HepG2 (cell line): ENCODE measurements at regions not wholly inside any gene's neighbourhood (a gene's known extent, or its start where the extent isn't known, plus 50 kb on each side); places are given as distances from the start of the nearest gene placed in this dataset.
A peak's percentile ranks its signal among the peaks of the same experiment; 100 is the strongest.

Experiments used
- BCL6 ChIP-seq: IDR thresholded peaks from 2 replicates; pipeline ENCODE4 v1.6.1; 2016; ENCODE audit warnings: missing genetic modification reagents, missing compliant biosample characterization
- BRF2 ChIP-seq: sonication (generic); formaldehyde crosslinking; IDR thresholded peaks from 2 replicates; pipeline ENCODE4 v1.8.1; 2022; ENCODE audit warnings: mild to moderate bottlenecking, missing genetic modification reagents
- ELF3 ChIP-seq: IDR thresholded peaks from 2 replicates; pipeline ENCODE4 v1.6.1; 2016; ENCODE audit warnings: missing genetic modification reagents, missing compliant biosample characterization
- MLXIP ChIP-seq: sonication (generic); formaldehyde crosslinking; IDR thresholded peaks from 2 replicates; pipeline ENCODE4 v1.9.0; 2021; ENCODE audit warnings: missing genetic modification reagents, borderline replicate concordance
- NFE2L2 ChIP-seq: fragments of 150-350 bp; IDR thresholded peaks from 2 replicates; pipeline ENCODE4 v1.6.1; 2014; ENCODE audit warnings: low read length
- PCBP2 ChIP-seq: fragments of 200-400 bp; formaldehyde crosslinking; optimal IDR thresholded peaks from 2 replicates; pipeline ENCODE3; 2018; ENCODE audit warnings: low read length, low read depth; ENCODE audit not compliant: poor library complexity, severe bottlenecking
- PLSCR1 ChIP-seq: sonication (generic); formaldehyde crosslinking; IDR thresholded peaks from 2 replicates; pipeline ENCODE4 v1.5.0; 2020; ENCODE audit warnings: missing genetic modification reagents, mild to moderate bottlenecking, borderline replicate concordance
- PREB ChIP-seq: sonication (generic); formaldehyde crosslinking; IDR thresholded peaks from 2 replicates; pipeline ENCODE4 v1.4.0; 2020; ENCODE audit warnings: missing genetic modification reagents
- SMAD9 ChIP-seq: sonication (generic); formaldehyde crosslinking; IDR thresholded peaks from 2 replicates; pipeline ENCODE4 v1.5.1; 2020; ENCODE audit warnings: mild to moderate bottlenecking, missing genetic modification reagents
- SSRP1 ChIP-seq: IDR thresholded peaks from 2 replicates; pipeline ENCODE4 v1.6.1; 2016; ENCODE audit warnings: control low read depth
- TAF15 ChIP-seq: fragments of 200-400 bp; formaldehyde crosslinking; IDR thresholded peaks from one replicate; pipeline ENCODE4 v1.6.1; 2018; ENCODE audit warnings: mild to moderate bottlenecking, low read depth, low read length; ENCODE audit not compliant: poor library complexity, severe bottlenecking
- USF2 ChIP-seq, 2 experiments: sonication (generic) in 1 of 2; formaldehyde crosslinking in 1 of 2; IDR thresholded peaks; 2 replicates each; pipeline versions ENCODE4 v1.5.1 to v1.6.1; 2011 to 2020; ENCODE audit warnings: borderline replicate concordance in 1 of 2, low read depth in 1 of 2, low read length in 1 of 2, mild to moderate bottlenecking in 1 of 2, missing genetic modification reagents in 1 of 2, moderate library complexity in 1 of 2
- ZC3H4 ChIP-seq: sonication (generic); formaldehyde crosslinking; IDR thresholded peaks from 2 replicates; pipeline ENCODE4 v1.4.0; 2020; ENCODE audit warnings: missing genetic modification reagents, borderline replicate concordance
- ZNF138 ChIP-seq: sonication (generic); formaldehyde crosslinking; IDR thresholded peaks from 2 replicates; pipeline ENCODE4 v1.5.0; 2020; ENCODE audit warnings: mild to moderate bottlenecking, low read depth, missing genetic modification reagents
- ZNF609 ChIP-seq: sonication (generic); formaldehyde crosslinking; IDR thresholded peaks from 2 replicates; pipeline ENCODE4 v1.4.0; 2020; ENCODE audit warnings: mild to moderate bottlenecking, missing genetic modification reagents, borderline replicate concordance
- ZNF7 ChIP-seq: IDR thresholded peaks from 2 replicates; pipeline ENCODE4 v1.6.1; 2016; ENCODE audit warnings: missing biosample characterization, missing genetic modification reagents

- TF ChIP-seq ZNF609 (peak; percentile 59; the same call in 1 of the 2 replicates), NFE2L2 (no peak), BRF2 (no peak), BCL6 (CRISPR knock-in tag) (peak; percentile 81), SMAD9 (CRISPR knock-in tag) (no peak), USF2 (IDR thresholded peaks at IDR 0.05; ENCODE audit: low read depth, low read length) (no peak), USF2 (CRISPR knock-in tag; IDR thresholded peaks at IDR 0.05; ENCODE audit: borderline replicate concordance) (no peak), ZNF138 (CRISPR knock-in tag) (no peak), ZNF7 (CRISPR knock-in tag) (no peak), TAF15 (no peak), SSRP1 (no peak), PREB (no peak), ZC3H4 (CRISPR knock-in tag) (no peak), ELF3 (CRISPR knock-in tag) (0 out of 2 replicates have a peak, but pooled peaks have one; percentile 21), PCBP2 (no peak), PLSCR1 (CRISPR knock-in tag) (no peak), MLXIP (CRISPR knock-in tag) (no peak)
Observed at GRCh38 chr2:210963386-210963785, 407.0 kb downstream of the CPS1 start (continued).
